Progenitor cell of endocrine pancreas (in vitro differentiated cells): ENCODE measurements at regions not wholly inside any gene's neighbourhood (a gene's known extent, or its start where the extent isn't known, plus 50 kb on each side); places are given as distances from the start of the nearest gene placed in this dataset.

Source experiments
- DNase-seq: peaks from one replicate; pipeline ENCODE4 v3.0.0; 2021; ENCODE audit warnings: low spot score; ENCODE audit not compliant: unreplicated experiment
- H3K27ac Mint-ChIP-seq: 2 replicates; pipeline ENCODE4 v1.8.0; 2021; ENCODE audit warnings: mild to moderate bottlenecking, moderate library complexity, mixed read lengths
- H3K27me3 Mint-ChIP-seq: 2 replicates; pipeline ENCODE4 v1.8.0; 2021; ENCODE audit warnings: mixed read lengths
- H3K36me3 Mint-ChIP-seq: 2 replicates; pipeline ENCODE4 v1.8.0; 2022; ENCODE audit warnings: mixed read lengths; ENCODE audit not compliant: insufficient read depth
- H3K4me1 Mint-ChIP-seq: 2 replicates; pipeline ENCODE4 v1.8.0; 2021; ENCODE audit warnings: low read depth, mixed read lengths
- H3K4me3 Mint-ChIP-seq: 2 replicates; pipeline ENCODE4 v1.8.0; 2021; ENCODE audit warnings: low read depth, mild to moderate bottlenecking, moderate library complexity, mixed read lengths
- H3K9me3 Mint-ChIP-seq: 2 replicates; pipeline ENCODE4 v1.8.0; 2021; ENCODE audit warnings: low read depth, mixed read lengths
- CTCF ChIP-seq: fragments of 200-600 bp; sonication (generic); IDR thresholded peaks from one replicate; pipeline ENCODE4 v1.5.0; 2021; ENCODE audit warnings: antibody characterized with exemption, mild to moderate bottlenecking; ENCODE audit not compliant: unreplicated experiment

- H3K4me1 Mint-ChIP-seq: no peaks in the 10 kb centered on the region
- peaks cover 5% of the 10 kb centered on the region for H3K36me3 Mint-ChIP-seq
- H3K27me3 Mint-ChIP-seq: no peaks in the 10 kb centered on the region
- TF ChIP-seq CTCF: no peak
- H3K4me3 Mint-ChIP-seq: no peak overlapping the region
- no peak for DNase-seq
- no peaks in the 10 kb centered on the region for H3K9me3 Mint-ChIP-seq
- H3K27ac Mint-ChIP-seq: no peak overlapping the region
Observed at GRCh38 chr11:33606762-33607161, 93.9 kb downstream of the C11orf91 start.

DNA sequence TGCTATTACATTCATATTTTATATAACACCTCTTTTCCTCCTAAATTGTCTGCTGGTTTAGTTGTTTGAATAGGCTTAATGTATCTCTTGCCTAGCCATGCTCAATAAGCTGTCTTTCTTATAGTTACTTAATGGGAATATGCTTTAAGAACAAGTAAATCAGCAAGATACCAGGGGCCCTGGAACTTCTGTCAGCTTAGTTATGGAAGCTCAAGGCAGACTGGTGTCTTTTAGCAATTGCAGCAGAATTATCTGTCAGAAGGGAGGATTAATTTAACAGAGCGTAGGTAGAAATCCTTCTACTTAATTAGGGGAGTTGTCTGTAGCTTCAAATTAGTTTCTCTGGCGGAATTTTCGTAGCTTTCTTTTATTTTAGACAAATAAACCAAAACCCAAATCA is 94.9 kb downstream of the C11orf91 start:
- Mint-ChIP-seq H3K9me3 (no peaks in the 10 kb centered on the region), H3K27ac (no peak overlapping the region), H3K4me1 (no peaks in the 10 kb centered on the region), H3K36me3 (peaks cover 5% of the 10 kb centered on the region), H3K27me3 (no peaks in the 10 kb centered on the region), H3K4me3 (no peak overlapping the region)
- no peak for TF ChIP-seq CTCF
- no peak for DNase-seq

GRCh38 chr11:33598426-33599069 is 102.1 kb downstream of the C11orf91 start:
- Mint-ChIP-seq H3K36me3 (peaks cover 6% of the 10 kb centered on the region), H3K27ac (no peak overlapping the region), H3K27me3 (peaks cover 2% of the 10 kb centered on the region), H3K4me3 (no peak overlapping the region), H3K4me1 (no peaks in the 10 kb centered on the region), H3K9me3 (peaks cover 4% of the 10 kb centered on the region)
- TF ChIP-seq CTCF: no peak
- DNase-seq: no peak

DNA sequence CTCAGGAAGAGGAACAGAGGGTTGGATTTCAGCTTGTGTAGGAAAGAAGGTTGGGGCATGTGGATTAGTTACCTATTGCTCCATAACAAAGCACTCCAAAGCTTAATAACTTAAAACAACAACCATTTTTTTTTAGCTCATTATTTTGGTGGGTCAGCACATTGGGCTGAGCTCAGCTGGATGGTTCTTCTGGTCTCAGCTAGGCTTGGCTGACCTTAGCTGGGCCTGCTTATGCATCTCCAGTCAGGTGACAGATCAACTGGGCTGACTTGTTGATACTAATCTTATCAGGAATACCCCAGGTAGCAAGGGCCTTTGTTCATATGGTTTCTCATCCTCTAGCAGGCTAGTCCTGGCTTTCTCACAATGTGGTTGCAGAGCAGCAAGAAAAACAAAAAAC is 106.4 kb downstream of the C11orf91 start:
- H3K36me3 Mint-ChIP-seq: peaks cover 4% of the 10 kb centered on the region
- DNase-seq: no peak
- no peak for TF ChIP-seq CTCF
- H3K27ac Mint-ChIP-seq: no peak overlapping the region
- H3K9me3 Mint-ChIP-seq: peaks cover 4% of the 10 kb centered on the region
- H3K4me1 Mint-ChIP-seq: no peaks in the 10 kb centered on the region
- no peak overlapping the region for H3K4me3 Mint-ChIP-seq
- H3K27me3 Mint-ChIP-seq: peaks cover 2% of the 10 kb centered on the region

DNA sequence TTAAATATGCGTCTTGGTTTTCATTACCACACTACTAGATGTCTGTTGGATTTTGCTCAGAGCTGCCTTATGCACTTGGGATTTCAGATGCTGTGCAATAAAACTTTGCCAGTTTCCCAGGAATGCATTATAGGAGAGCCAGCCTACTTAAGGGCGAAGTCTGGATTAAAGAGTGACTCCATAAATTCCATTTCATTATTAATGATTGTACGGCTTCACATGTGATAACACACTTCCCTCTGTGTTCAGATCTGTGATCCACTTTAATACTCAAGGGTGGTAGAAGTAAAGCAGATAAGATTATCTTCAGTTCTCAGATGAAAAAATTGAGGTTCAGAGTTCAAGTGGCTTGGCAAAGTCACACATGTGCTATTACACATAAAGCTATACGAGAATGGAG is 110.2 kb downstream of the C11orf91 start:
- TF ChIP-seq CTCF: no peak
- no peak for DNase-seq
- H3K36me3 Mint-ChIP-seq: peaks cover 3% of the 10 kb centered on the region
- H3K27me3 Mint-ChIP-seq: no peaks in the 10 kb centered on the region
- H3K4me3 Mint-ChIP-seq: no peak overlapping the region
- H3K27ac Mint-ChIP-seq: no peak overlapping the region
- no peaks in the 10 kb centered on the region for H3K4me1 Mint-ChIP-seq
- peaks cover 5% of the 10 kb centered on the region for H3K9me3 Mint-ChIP-seq
